ENCODE measurements at regions not wholly inside any gene's neighbourhood (a gene's known extent, or its start where the extent isn't known, plus 50 kb on each side); places are given as distances from the start of the nearest gene placed in this dataset.

DNA sequence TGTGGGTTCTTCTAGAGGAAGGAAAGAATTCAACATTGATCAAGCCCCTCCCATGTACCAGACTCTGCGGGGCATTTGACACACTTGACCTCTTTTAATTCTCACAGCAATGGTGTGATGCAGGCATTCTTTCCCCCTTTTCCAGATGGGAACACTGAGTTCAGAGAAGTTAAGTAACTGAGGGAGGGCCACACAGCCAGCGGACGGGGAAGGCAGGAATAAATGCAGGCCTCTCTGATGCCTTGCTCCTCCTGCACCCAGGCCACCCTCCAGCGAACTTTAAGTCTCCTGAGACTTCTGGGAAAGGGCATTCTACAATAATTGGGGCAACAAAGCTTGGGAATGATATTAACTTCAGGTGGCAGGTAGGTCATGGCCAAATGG, 227.4 kb downstream of the UACA start:
- dilution Hi-C loops (cut with HindIII; ENCODE audit: low sequenced_read_pairs, unreplicated experiment) (no loop called here), intact Hi-C loops (cut with micrococcal nuclease) (no loop called here), in situ Hi-C loops (cut with MboI; ENCODE audit: low sequenced_read_pairs) (no loop called here)
- H3K79me1 ChIP-seq (ENCODE audit: low read depth in 1 of 2, low read length in 2 of 2), result no peaks in the 10 kb centered on the region
- no CpG with 5 or more reads among the region's 4 CpGs for WGBS, 2 experiments (ENCODE audit: extremely low coverage in 2 of 2, insufficient read length in 1 of 2)
- H3K18ac ChIP-seq (ENCODE audit: low read depth, low read length), result no peak overlapping the region
- no TSS peak for BruUV-seq (replicated peaks)
- H4K5ac ChIP-seq (ENCODE audit: low read depth, low read length), result no peak overlapping the region
- CTCF ChIA-PET, result no interaction called here
- no peaks in the 10 kb centered on the region for H4K20me1 ChIP-seq (ENCODE audit: insufficient read depth, low read length)
- DNase-seq, result no peak
- H3K23ac ChIP-seq (ENCODE audit: low read depth, low read length), result no peak overlapping the region
- H4K91ac ChIP-seq (ENCODE audit: insufficient read depth, low read depth, low read length), result no peak overlapping the region
- H3K56ac ChIP-seq (ENCODE audit: extremely low read depth, insufficient read depth, low read length), result no peak overlapping the region
- no peaks in the 10 kb centered on the region for H3K36me3 ChIP-seq (ENCODE audit: control insufficient read depth, insufficient read depth, low read length)
- ATAC-seq (ENCODE audit: low read depth), result no peak
- H3K4me3 ChIP-seq (ENCODE audit: insufficient read depth, low read depth, low read length), result no peak overlapping the region
- no peak overlapping the region for H2AFZ ChIP-seq (replicated peaks; ENCODE audit: low read length, poor library complexity)
- H3K9me1 ChIP-seq (ENCODE audit: insufficient read depth, low read length), result no peaks in the 10 kb centered on the region
- H3K27ac ChIP-seq (ENCODE audit: insufficient read depth, low read length), result no peak overlapping the region
- H3K14ac ChIP-seq (replicated peaks; ENCODE audit: low read depth, low read length), result no peak overlapping the region
- H2AK9ac ChIP-seq (replicated peaks; ENCODE audit: low read depth, low read length, poor library complexity), result no peak overlapping the region
- H3K4me1 ChIP-seq (ENCODE audit: control insufficient read depth, insufficient read depth, low read length), result no peaks in the 10 kb centered on the region
- no peak overlapping the region for H2BK120ac ChIP-seq (ENCODE audit: low read depth, low read length)
- no peak overlapping the region for H3K9ac ChIP-seq (ENCODE audit: low read depth, low read length)
- no peak overlapping the region for H4K8ac ChIP-seq (ENCODE audit: low read depth in 2 of 2, low read length in 2 of 2)
- no peak overlapping the region for H2BK20ac ChIP-seq (ENCODE audit: low read depth, low read length)
- H3K9me3 ChIP-seq (ENCODE audit: control insufficient read depth, insufficient read depth, low read length), result no peaks in the 10 kb centered on the region
- H3K4ac ChIP-seq (ENCODE audit: low read depth, low read length), result no peak overlapping the region
- peaks cover 91% of the 10 kb centered on the region for H3K27me3 ChIP-seq (ENCODE audit: control insufficient read depth, insufficient read depth, low read length)
- no peak overlapping the region for H2AK5ac ChIP-seq (ENCODE audit: low read depth, low read length)
- TF ChIP-seq RFX5 (IDR thresholded peaks at IDR 0.05; ENCODE audit: low read depth, low read length) (no peak), CHD1 (IDR thresholded peaks at IDR 0.05; ENCODE audit: low read depth, low read length) (no peak), FOS (IDR thresholded peaks at IDR 0.05; ENCODE audit: low read depth, low read length) (no peak), CEBPB (IDR thresholded peaks at IDR 0.05; ENCODE audit: low read depth, low read length) (no peak), MAFK (IDR thresholded peaks at IDR 0.05; ENCODE audit: low read depth, low read length) (no peak), SMC3 (IDR thresholded peaks at IDR 0.05; ENCODE audit: low read depth, low read length) (no peak), RCOR1 (IDR thresholded peaks at IDR 0.05; ENCODE audit: insufficient replicate concordance, low read length) (no peak), BHLHE40 (IDR thresholded peaks at IDR 0.05; ENCODE audit: low read depth, low read length) (no peak), MAZ (IDR thresholded peaks at IDR 0.05; ENCODE audit: borderline replicate concordance, low read depth, low read length) (no peak), POLR2A (IDR thresholded peaks at IDR 0.05; ENCODE audit: low read depth, low read length) (no peak), RAD21 (IDR thresholded peaks at IDR 0.05; ENCODE audit: low read length) (no peak), NFE2L2 (IDR thresholded peaks at IDR 0.05; ENCODE audit: low read depth, low read length) (no peak), MXI1 (IDR thresholded peaks at IDR 0.05; ENCODE audit: borderline replicate concordance, low read depth, low read length) (no peak)
- TF ChIP-seq, protein P1, sequence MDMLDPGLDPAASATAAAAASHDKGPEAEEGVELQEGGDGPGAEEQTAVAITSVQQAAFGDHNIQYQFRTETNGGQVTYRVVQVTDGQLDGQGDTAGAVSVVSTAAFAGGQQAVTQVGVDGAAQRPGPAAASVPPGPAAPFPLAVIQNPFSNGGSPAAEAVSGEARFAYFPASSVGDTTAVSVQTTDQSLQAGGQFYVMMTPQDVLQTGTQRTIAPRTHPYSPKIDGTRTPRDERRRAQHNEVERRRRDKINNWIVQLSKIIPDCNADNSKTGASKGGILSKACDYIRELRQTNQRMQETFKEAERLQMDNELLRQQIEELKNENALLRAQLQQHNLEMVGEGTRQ (IDR thresholded peaks at IDR 0.05; ENCODE audit: low read depth, low read length), result no peak
- TF ChIP-seq, protein P2, sequence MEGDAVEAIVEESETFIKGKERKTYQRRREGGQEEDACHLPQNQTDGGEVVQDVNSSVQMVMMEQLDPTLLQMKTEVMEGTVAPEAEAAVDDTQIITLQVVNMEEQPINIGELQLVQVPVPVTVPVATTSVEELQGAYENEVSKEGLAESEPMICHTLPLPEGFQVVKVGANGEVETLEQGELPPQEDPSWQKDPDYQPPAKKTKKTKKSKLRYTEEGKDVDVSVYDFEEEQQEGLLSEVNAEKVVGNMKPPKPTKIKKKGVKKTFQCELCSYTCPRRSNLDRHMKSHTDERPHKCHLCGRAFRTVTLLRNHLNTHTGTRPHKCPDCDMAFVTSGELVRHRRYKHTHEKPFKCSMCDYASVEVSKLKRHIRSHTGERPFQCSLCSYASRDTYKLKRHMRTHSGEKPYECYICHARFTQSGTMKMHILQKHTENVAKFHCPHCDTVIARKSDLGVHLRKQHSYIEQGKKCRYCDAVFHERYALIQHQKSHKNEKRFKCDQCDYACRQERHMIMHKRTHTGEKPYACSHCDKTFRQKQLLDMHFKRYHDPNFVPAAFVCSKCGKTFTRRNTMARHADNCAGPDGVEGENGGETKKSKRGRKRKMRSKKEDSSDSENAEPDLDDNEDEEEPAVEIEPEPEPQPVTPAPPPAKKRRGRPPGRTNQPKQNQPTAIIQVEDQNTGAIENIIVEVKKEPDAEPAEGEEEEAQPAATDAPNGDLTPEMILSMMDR (conservative IDR thresholded peaks at IDR 0.05; ENCODE audit: low read depth, low read length), result no peak
- TF ChIP-seq, protein P3, sequence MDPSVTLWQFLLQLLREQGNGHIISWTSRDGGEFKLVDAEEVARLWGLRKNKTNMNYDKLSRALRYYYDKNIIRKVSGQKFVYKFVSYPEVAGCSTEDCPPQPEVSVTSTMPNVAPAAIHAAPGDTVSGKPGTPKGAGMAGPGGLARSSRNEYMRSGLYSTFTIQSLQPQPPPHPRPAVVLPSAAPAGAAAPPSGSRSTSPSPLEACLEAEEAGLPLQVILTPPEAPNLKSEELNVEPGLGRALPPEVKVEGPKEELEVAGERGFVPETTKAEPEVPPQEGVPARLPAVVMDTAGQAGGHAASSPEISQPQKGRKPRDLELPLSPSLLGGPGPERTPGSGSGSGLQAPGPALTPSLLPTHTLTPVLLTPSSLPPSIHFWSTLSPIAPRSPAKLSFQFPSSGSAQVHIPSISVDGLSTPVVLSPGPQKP (IDR thresholded peaks at IDR 0.05; ENCODE audit: borderline replicate concordance, low read depth, low read length), result no peak
- POLR2A ChIA-PET (ENCODE audit: unreplicated experiment), result no interaction called here
- no peak overlapping the region for H2BK5ac ChIP-seq (ENCODE audit: low read depth, low read length, poor library complexity, severe bottlenecking)
- H2BK15ac ChIP-seq (ENCODE audit: low read depth, low read length), result no peak overlapping the region
- no peak overlapping the region for H3K4me2 ChIP-seq (ENCODE audit: low read depth, low read length)
